Neural crest cell (in vitro differentiated cells): ENCODE measurements at regions not wholly inside any gene's neighbourhood (a gene's known extent, or its start where the extent isn't known, plus 50 kb on each side); places are given as distances from the start of the nearest gene placed in this dataset.

Source experiments
- DNase-seq: peaks from one replicate; pipeline ENCODE4 v3.0.0; 2021; ENCODE audit warnings: low read depth, mixed read lengths, low spot score
- H3K27ac Mint-ChIP-seq: one replicate; pipeline ENCODE4 v1.8.0; 2021; ENCODE audit warnings: mild to moderate bottlenecking, mixed read lengths; ENCODE audit not compliant: unreplicated experiment
- H3K27me3 Mint-ChIP-seq: 2 replicates; pipeline ENCODE4 v1.8.0; 2021; ENCODE audit warnings: low read depth, mild to moderate bottlenecking, mixed read lengths
- H3K36me3 Mint-ChIP-seq: 2 replicates; pipeline ENCODE4 v1.8.0; 2021; ENCODE audit warnings: low read depth, mild to moderate bottlenecking, mixed read lengths
- H3K4me1 Mint-ChIP-seq: 2 replicates; pipeline ENCODE4 v1.8.0; 2021; ENCODE audit warnings: mixed read lengths
- H3K4me3 Mint-ChIP-seq: one replicate; pipeline ENCODE4 v1.8.0; 2021; ENCODE audit warnings: mild to moderate bottlenecking, mixed read lengths
- H3K9me3 Mint-ChIP-seq: 2 replicates; pipeline ENCODE4 v1.8.0; 2021; ENCODE audit warnings: mixed read lengths
- CTCF ChIP-seq: fragments of 200-600 bp; sonication (generic); conservative IDR thresholded peaks from 2 replicates; pipeline ENCODE4 v1.5.0; 2021; ENCODE audit warnings: antibody characterized with exemption, mild to moderate bottlenecking

DNA sequence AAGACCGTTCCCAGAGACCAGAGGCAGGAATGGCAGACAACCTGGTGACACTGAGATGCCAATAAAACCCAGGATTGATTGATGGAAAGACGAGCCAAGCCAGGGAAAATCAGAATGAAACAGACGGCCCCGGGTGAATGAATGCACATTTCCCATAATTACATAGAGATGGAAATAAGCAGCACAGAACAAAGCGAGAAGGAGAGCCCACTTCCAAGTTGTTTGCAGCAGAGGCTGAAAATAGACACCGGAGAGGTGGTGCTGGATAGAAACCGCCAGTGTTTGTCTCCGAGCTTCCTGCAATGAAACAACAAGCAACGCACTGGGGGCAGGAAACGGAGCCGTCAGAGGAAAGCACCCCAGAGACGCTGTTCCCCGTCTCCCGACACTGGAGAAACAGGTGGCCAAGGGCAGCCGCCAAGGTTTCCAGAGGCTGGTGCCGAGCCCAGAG is 406.8 kb downstream of the SHANK2 start:
- Mint-ChIP-seq H3K27ac (no peak overlapping the region), H3K27me3 (peaks cover 5% of the 10 kb centered on the region), H3K4me3 (no peak overlapping the region), H3K9me3 (no peaks in the 10 kb centered on the region), H3K36me3 (no peaks in the 10 kb centered on the region), H3K4me1 (no peaks in the 10 kb centered on the region)
- no peak for TF ChIP-seq CTCF
- no peak for DNase-seq

- DNase-seq: no peak
- H3K36me3 Mint-ChIP-seq: no peaks in the 10 kb centered on the region
- no peak overlapping the region for H3K27ac Mint-ChIP-seq
- no peak for TF ChIP-seq CTCF
- no peaks in the 10 kb centered on the region for H3K9me3 Mint-ChIP-seq
- peaks cover 9% of the 10 kb centered on the region for H3K27me3 Mint-ChIP-seq
- H3K4me1 Mint-ChIP-seq: no peaks in the 10 kb centered on the region
- H3K4me3 Mint-ChIP-seq: no peak overlapping the region
These were observed 405.4 kb downstream of the SHANK2 start for GRCh38 chr11:70846781-70847655.

- no peak for TF ChIP-seq CTCF
- DNase-seq: no peak
- H3K4me1 Mint-ChIP-seq: peaks cover under 1% of the 10 kb centered on the region
- H3K27ac Mint-ChIP-seq: no peak overlapping the region
- H3K9me3 Mint-ChIP-seq: no peaks in the 10 kb centered on the region
- no peaks in the 10 kb centered on the region for H3K36me3 Mint-ChIP-seq
- no peak overlapping the region for H3K4me3 Mint-ChIP-seq
- peaks cover 9% of the 10 kb centered on the region for H3K27me3 Mint-ChIP-seq
These were observed 404.1 kb downstream of the SHANK2 start for GRCh38 chr11:70848243-70848750.

DNA sequence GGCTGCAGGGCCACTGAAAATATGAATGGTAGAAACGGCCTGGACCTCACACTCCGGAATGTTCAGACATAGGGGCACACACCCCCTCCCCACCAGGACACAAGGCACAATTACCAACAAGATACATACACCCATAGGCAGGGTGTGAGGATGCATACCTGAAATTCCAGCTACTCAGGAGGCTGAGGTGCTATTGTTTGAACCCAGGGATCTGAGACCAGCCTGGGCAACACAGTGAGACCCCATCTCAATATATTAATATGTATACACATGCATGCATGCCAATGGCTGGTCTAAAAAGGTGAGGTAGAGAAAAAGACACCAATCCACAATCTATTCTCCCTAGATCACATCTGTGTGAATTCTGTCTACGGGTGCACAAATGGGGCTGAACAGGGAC is 403.3 kb downstream of the SHANK2 start:
- H3K4me3 Mint-ChIP-seq: no peak overlapping the region
- no peaks in the 10 kb centered on the region for H3K9me3 Mint-ChIP-seq
- no peak for DNase-seq
- H3K27ac Mint-ChIP-seq: no peak overlapping the region
- peaks cover 7% of the 10 kb centered on the region for H3K4me1 Mint-ChIP-seq
- H3K27me3 Mint-ChIP-seq: peaks cover 9% of the 10 kb centered on the region
- TF ChIP-seq CTCF: no peak
- H3K36me3 Mint-ChIP-seq: no peaks in the 10 kb centered on the region

GRCh38 chr11:70851308-70851707 is 401.1 kb downstream of the SHANK2 start:
- TF ChIP-seq CTCF: no peak

More at GRCh38 chr11:70851308-70851707, 401.1 kb downstream of the SHANK2 start:
- Mint-ChIP-seq H3K9me3 (peaks cover 7% of the 10 kb centered on the region), H3K4me1 (peaks cover 7% of the 10 kb centered on the region), H3K27me3 (peaks cover 18% of the 10 kb centered on the region), H3K36me3 (no peaks in the 10 kb centered on the region), H3K27ac (no peak overlapping the region), H3K4me3 (no peak overlapping the region)
- DNase-seq: no peak
